ENCODE measurements at regions not wholly inside any gene's neighbourhood (a gene's known extent, or its start where the extent isn't known, plus 50 kb on each side); places are given as distances from the start of the nearest gene placed in this dataset.

DNA sequence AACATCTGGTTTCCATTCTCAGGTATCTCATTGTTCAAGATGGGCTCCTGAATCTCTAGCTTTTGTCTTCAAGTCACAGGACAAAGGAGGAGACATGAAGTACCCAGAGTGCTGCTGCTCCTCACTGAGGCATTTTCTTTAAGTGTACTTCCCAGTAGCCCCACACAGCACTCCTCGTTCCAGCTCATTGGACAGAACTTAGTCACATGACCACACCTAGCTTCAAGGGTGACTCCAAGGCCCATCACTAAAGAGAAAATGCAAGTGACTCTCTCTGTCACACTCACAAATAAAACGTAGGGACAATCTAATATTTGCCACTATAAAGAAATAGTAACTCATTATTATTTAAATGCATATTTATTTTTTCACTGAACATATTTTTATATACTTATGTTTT lies 58.3 kb upstream of the NEUROD6 start:
- no peak for DNase-seq

DNA sequence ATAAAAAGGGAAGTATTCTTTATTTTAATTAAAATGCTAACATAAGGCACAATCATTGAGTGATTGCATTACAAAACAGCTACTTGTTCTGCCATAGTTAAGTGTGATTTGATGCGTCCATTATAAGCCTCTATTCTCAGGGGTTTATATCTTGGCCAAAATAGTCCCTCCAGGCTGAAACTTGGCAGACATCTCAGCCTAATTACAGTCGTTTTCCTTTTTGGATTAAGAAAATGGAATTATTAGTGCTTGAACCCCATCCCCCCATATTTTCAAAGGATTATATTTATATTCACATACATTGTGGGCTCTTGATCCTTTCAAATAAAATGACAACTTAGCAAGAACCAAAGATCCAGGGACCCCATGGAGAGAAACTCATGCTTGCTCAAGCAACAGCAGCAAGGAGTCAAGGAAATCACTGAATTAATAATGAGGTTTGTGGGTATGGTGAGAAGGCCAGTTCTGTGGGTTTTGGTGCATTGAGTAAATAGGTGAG lies 66.7 kb upstream of the NEUROD6 start:
- no peak for DNase-seq

DNA sequence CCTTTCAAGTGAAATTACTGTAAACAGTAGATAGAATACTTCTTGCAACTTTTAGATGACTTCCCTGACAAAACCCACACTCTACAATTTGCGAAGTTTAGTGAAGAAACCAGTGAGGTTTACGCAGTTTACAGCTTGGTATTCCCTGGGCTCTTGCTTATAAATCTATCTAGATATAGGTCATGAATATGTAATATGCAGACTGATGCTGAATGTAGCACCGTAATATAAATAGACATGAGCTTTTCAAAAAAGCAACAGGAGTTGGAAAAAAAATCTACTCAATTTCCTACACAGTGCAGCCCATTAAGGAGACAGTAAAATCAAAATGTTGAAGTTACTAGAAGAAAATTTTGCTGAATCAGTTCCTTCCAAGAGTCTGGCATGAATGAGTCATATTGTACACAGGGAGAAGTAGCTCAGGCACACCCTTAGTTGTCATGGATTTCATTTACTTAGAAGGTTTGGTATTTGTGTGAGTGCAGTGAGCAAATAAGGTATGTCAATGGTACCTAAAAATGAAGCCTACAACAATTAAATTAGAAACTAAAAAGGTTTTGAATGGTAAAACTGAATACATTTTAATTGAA lies 67.7 kb upstream of the NEUROD6 start:
- no peak for DNase-seq

GRCh38 chr7:31410265-31410664 lies 69.7 kb upstream of the NEUROD6 start:
- no peak for DNase-seq

DNA sequence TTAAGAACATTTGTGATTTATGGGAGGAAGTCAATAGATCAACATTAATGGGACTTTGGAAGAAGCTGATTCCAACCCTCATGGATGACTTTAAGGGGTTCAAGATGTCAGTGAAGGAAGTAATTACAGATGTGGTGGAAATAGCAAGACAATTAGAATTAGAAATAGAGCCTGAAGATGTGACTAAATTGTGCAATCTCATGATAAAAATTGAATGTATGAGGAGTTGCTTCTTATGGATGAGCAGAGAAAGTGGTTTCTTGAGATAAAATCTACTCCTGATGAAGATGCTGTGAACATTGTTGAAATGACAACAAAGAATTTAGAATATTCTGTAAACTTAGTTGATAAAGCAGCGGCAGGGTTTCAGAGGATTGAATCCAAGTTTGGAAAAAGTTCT lies 70.9 kb upstream of the NEUROD6 start:
- no peak for DNase-seq

- DNase-seq, result no peak
These were observed 73.2 kb upstream of the NEUROD6 start for GRCh38 chr7:31413766-31414165.

DNA sequence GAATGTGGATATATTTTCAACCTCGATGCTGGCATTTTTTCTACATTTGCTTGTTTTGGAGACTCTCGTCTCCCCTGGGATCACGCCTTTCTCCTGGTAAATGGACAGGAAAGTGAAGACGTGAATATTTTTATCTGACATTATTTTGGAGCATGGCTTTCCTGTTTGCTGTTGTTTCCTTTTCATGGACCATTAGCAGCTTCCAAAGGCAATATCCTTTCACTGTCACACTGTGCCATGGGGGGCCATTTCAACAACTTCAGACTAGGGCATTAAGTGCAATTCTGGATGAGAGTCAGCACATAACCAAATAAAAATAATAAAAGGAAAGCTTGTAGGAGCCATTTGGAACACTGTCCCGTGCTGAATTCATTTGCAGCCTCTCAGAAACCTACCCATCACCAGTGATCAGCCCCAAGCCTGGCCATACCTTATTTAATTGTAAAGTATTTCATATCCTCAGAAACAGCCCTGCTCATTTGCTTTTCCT lies 75.9 kb upstream of the NEUROD6 start:
- DNase-seq, result no peak

- DNase-seq, result no peak
These were observed 78.4 kb upstream of the NEUROD6 start for GRCh38 chr7:31418928-31419327.

- no peak for DNase-seq
These were observed 79.1 kb upstream of the NEUROD6 start for GRCh38 chr7:31419505-31420055.

GRCh38 chr7:31420948-31421347 lies 80.4 kb upstream of the NEUROD6 start:
- DNase-seq, result no peak

- DNase-seq, result no peak
These were observed 81.1 kb upstream of the NEUROD6 start for GRCh38 chr7:31421607-31422006.

GRCh38 chr7:31423994-31424393 lies 83.5 kb upstream of the NEUROD6 start:
- DNase-seq, result no peak

- DNase-seq, result no peak
These were observed 81.7 kb upstream of the ITPRID1 start for GRCh38 chr7:31432176-31432575.

- DNase-seq, result no peak
These were observed 81.0 kb upstream of the ITPRID1 start for GRCh38 chr7:31432836-31433340.

- DNase-seq, result no peak
These were observed 76.5 kb upstream of the ITPRID1 start for GRCh38 chr7:31437250-31437865.

GRCh38 chr7:31439165-31439564 lies 74.7 kb upstream of the ITPRID1 start:
- no peak for DNase-seq

DNA sequence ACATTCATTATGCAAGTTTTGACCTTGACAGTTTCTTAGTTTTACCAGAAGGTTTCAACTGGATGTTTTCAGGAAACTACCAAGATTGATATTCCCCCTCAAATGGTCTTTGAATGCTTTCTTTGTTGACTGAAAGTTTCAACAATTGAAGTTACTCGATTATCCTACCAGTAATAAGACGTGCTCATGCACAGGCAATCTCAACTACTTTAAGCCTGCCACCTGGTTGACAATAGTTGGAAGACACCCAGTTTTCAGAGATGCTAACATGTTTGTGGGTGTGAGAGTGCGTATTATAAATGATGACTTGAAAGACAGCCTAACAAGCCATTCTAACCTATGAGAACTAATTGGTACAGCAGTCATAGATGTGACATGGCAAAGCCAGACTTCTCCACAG lies 73.4 kb upstream of the ITPRID1 start:
- no peak for DNase-seq

DNA sequence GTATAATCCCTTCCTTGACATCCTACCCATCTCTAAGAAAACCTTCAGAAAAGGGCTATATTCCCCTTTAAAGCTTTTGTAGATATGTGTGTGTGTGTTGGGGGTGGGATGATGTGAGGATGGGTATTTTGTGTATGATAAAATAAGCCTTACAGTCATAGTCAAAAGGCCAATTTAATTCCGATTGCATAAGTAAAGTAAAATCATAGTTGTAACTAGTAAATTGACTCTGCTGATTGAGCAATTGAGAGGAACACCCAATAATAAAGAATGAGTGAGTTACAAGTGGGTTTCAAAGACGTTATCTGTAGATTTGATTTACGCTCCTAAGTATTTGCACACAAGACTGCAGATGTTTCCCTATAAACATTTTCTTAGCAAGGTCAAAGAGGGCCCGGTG lies 71.3 kb upstream of the ITPRID1 start:
- DNase-seq, result no peak

GRCh38 chr7:31443457-31443856 lies 70.4 kb upstream of the ITPRID1 start:
- peak; percentile 77 for DNase-seq

GRCh38 chr7:31444196-31444595 lies 69.7 kb upstream of the ITPRID1 start:
- DNase-seq, result no peak

DNA sequence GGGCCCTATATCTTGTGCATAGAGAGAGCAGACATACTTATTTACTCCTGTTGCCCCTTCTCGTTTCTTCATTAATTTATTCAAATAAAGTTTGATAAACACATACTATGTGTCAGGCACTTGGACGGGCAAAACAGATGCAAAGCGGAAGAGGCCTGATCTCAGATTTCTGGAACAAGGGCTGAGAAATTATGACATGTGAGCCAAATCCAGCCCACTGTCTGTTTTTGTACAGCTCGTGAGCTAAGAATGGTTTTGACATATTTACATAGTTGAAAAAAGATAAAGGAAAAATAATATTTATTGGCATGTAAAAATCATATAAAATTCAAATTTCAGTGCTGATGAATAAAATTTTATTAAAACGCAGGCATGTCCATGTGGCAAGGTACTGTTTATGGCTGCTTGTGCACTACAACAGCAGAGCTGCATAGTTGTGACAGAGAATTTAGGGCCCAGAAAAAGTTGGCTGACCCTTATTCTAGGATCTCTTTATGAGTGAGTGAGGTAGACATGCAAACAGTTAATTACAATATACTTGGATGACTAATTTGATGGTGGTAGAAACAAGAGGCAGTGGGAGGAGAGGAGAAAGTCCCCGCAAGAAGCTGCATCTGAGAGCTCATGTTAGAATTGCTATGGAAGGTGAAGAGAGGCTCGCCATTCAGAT lies 68.1 kb upstream of the ITPRID1 start:
- DNase-seq, result no peak

DNA sequence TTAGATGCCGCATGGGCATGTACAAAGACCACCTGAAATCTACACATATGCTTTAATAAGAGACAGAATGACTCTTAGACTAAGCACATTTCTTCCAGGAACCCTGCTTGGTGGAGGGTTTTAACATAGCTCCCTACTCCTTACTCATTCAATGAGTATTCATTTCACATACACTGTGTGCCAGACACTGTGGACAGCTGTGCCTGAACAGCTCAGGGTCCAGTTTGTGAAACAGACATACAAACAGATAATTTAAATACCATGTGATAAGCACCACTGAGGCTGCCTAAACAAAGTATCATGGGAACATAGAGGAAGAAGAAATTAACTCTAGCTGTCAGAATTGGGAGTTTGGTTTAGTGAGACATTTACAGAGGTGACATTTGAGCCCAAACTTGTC lies 65.2 kb upstream of the ITPRID1 start:
- no peak for DNase-seq

DNA sequence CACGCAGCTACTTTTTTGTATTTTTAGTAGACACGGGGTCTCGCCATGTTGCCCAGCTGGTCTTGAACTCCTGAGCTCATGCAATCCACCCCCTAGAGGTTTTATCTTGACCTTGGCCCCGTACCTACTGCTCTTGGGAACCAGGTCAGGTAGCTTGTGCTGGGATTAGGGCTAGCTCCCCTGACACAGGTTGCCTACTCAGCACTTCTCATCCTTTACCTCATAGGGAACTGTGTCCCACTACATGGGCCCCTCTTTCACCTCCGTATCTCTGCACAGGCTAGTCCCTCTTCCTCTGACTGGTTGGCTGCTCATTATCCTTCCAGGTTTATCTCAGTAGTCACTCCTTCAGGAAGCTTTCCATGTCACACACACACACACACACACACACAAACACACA lies 58.0 kb upstream of the ITPRID1 start:
- DNase-seq, result no peak

All from NCI-H1436 (cell line).